K562 (cell line): ENCODE measurements at regions not wholly inside any gene's neighbourhood (a gene's known extent, or its start where the extent isn't known, plus 50 kb on each side); places are given as distances from the start of the nearest gene placed in this dataset.

Experiments used
- ATAC-seq: fragments of 200-7000 bp; cut with Tn5 transposase; 3 replicates; pipeline ENCODE4 v1.9.1; 2020; ENCODE audit warnings: moderate library complexity
- BruUV-seq: library from RNA; stranded (reverse); fragments of 400-500 nt; replicated peaks from 2 replicates; lab custom pipeline; 2021; lab: Mats Ljungman, UMichigan
- CTCF ChIA-PET: fragments of 300-600 bp; formaldehyde crosslinking; extraction: SDS; loops from one replicate; lab custom pipeline; 2021; ENCODE audit warnings: low intra/inter-chr PET ratio; lab: Yijun Ruan, JAX
- POLR2A ChIA-PET: fragments of 300-600, 350-650 bp; sonication (Branson Sonifier 250); formaldehyde crosslinking; extraction: SDS; loops from one replicate; lab custom pipeline; 2021; ENCODE audit warnings: antibody characterized with exemption, inconsistent platforms; lab: Yijun Ruan, JAX
- DNase-seq, 4 experiments: peaks; one replicate each; pipeline versions ENCODE4 v3.0.0 to v3.0.0-alpha.2; 2011 to 2018; ENCODE audit warnings: low spot score in 3 of 4, mixed read lengths in 3 of 4; ENCODE audit errors: extremely low read depth in 1 of 4
- FAIRE-seq: peaks from 2 replicates; lab custom pipeline; 2011; peaks lifted over from hg19 to GRCh38; lab: Jason Lieb, UNC
- H2AFZ ChIP-seq: 2 replicates; pipeline ENCODE4 v1.6.0; 2011; ENCODE audit warnings: low read depth, low read length, control low read depth, inconsistent platforms
- H3K27ac ChIP-seq: fragments of 200-600 bp; 3 replicates; pipeline ENCODE4 v1.8.0; 2011; ENCODE audit warnings: low read depth, mild to moderate bottlenecking, control low read depth, inconsistent platforms, low read length, moderate library complexity, mixed read lengths; ENCODE audit errors: extremely low read depth
- H3K27me3 ChIP-seq, 2 experiments: fragments of 300-600 bp in 1 of 2; 2 replicates in 1 of 2; 3 replicates in 1 of 2; pipeline versions ENCODE4 v1.6.0 to v1.8.0; 2011; ENCODE audit warnings: inconsistent platforms in 2 of 2, low read length in 2 of 2, mild to moderate bottlenecking in 1 of 2, mixed read lengths in 1 of 2, moderate library complexity in 1 of 2; ENCODE audit not compliant: control insufficient read depth in 2 of 2, insufficient read depth in 2 of 2
- H3K36me3 ChIP-seq: fragments of 300-600 bp; 3 replicates; pipeline ENCODE4 v1.8.0; 2011; ENCODE audit warnings: mild to moderate bottlenecking, low read length, inconsistent platforms; ENCODE audit not compliant: control insufficient read depth, insufficient read depth
- H3K4me1 ChIP-seq, 2 experiments: fragments of 200-600 bp in 1 of 2; replicated peaks in 1 of 2; 2 replicates in 1 of 2; 3 replicates in 1 of 2; pipeline versions ENCODE4 v1.5.1 to v1.8.0; 2011; ENCODE audit warnings: inconsistent platforms in 2 of 2, low read length in 2 of 2, mild to moderate bottlenecking in 1 of 2, mixed read lengths in 1 of 2, moderate library complexity in 1 of 2; ENCODE audit not compliant: control insufficient read depth in 2 of 2, insufficient read depth in 2 of 2
- H3K4me2 ChIP-seq: 2 replicates; pipeline ENCODE4 v1.6.1; 2011; ENCODE audit warnings: low read length, control low read depth, inconsistent platforms, mixed read lengths; ENCODE audit not compliant: insufficient read depth
- H3K4me3 ChIP-seq: fragments of 200-600 bp; sonication (generic), shearing (Covaris generic); 2 replicates; pipeline ENCODE4 v1.5.1; 2016; ENCODE audit warnings: control low read depth, inconsistent platforms
- H3K79me2 ChIP-seq: fragments of 200-600 bp; 3 replicates; pipeline ENCODE4 v1.8.0; 2011; ENCODE audit warnings: low read length, inconsistent platforms; ENCODE audit not compliant: control insufficient read depth, insufficient read depth
- H3K9ac ChIP-seq, 2 experiments: 2 replicates each; pipeline versions ENCODE4 v1.6.0 to v1.6.1; 2011; ENCODE audit warnings: low read depth in 2 of 2, low read length in 2 of 2, control low read depth in 1 of 2, inconsistent platforms in 1 of 2, mild to moderate bottlenecking in 1 of 2, mixed read lengths in 1 of 2; ENCODE audit not compliant: insufficient read depth in 1 of 2
- H3K9me1 ChIP-seq: one replicate; pipeline ENCODE4 v1.6.0; 2011; ENCODE audit warnings: inconsistent platforms, mild to moderate bottlenecking, low read length, moderate library complexity; ENCODE audit not compliant: control insufficient read depth, insufficient read depth
- H3K9me3 ChIP-seq: replicated peaks from 2 replicates; pipeline ENCODE4 v1.5.1; 2011; ENCODE audit warnings: low read depth, low read length, inconsistent platforms; ENCODE audit not compliant: control insufficient read depth, insufficient read depth
- H4K20me1 ChIP-seq: replicated peaks from 2 replicates; pipeline ENCODE4 v1.6.1; 2011; ENCODE audit warnings: low read length, inconsistent platforms, mixed read lengths; ENCODE audit not compliant: control insufficient read depth, insufficient read depth
- BHLHE40 ChIP-seq: IDR thresholded peaks from 2 replicates; pipeline ENCODE4 v1.6.1; 2011; ENCODE audit warnings: low read length, improper control_type of control experiment
- CBFB ChIP-seq: sonication (generic); formaldehyde crosslinking; IDR thresholded peaks from 2 replicates; pipeline ENCODE4 v1.4.0; 2020; ENCODE audit warnings: mild to moderate bottlenecking, missing genetic modification reagents
- MYBL2 ChIP-seq, 2 experiments: fragments of 450-650 bp in 1 of 2; sonication (generic) in 1 of 2; formaldehyde crosslinking in 1 of 2; IDR thresholded peaks; 2 replicates each; pipeline versions ENCODE4 v1.6.1 to v1.8.1; 2017 to 2022; ENCODE audit warnings: borderline replicate concordance in 1 of 2, inconsistent platforms in 1 of 2, low read depth in 1 of 2, mild to moderate bottlenecking in 1 of 2, missing genetic modification reagents in 1 of 2, moderate library complexity in 1 of 2
- PTTG1 ChIP-seq: fragments of 450-650 bp; IDR thresholded peaks from 2 replicates; pipeline ENCODE4 v1.6.1; 2016; ENCODE audit warnings: low read depth, mild to moderate bottlenecking, missing genetic modification characterization, missing compliant biosample characterization
- RFX7 ChIP-seq: fragments of 250-450 bp; sonication (Bioruptor Pico); IDR thresholded peaks from 2 replicates; pipeline ENCODE4 v1.5.1; 2021; ENCODE audit warnings: mild to moderate bottlenecking
- SREBF2 ChIP-seq: sonication (generic); formaldehyde crosslinking; IDR thresholded peaks from 2 replicates; pipeline ENCODE4 v1.4.0; 2020; ENCODE audit warnings: mild to moderate bottlenecking, missing genetic modification reagents
- TSC22D4 ChIP-seq: fragments of 450-650 bp; IDR thresholded peaks from 2 replicates; pipeline ENCODE4 v1.6.1; 2016; ENCODE audit warnings: missing genetic modification characterization, missing biosample characterization, control low read depth
- ZFP91 ChIP-seq: sonication (generic); formaldehyde crosslinking; IDR thresholded peaks from 2 replicates; pipeline ENCODE4 v1.8.0; 2022; ENCODE audit warnings: mild to moderate bottlenecking, missing genetic modification reagents
- ZNF445 ChIP-seq: fragments of 250-450 bp; sonication (Bioruptor Pico); IDR thresholded peaks from 2 replicates; pipeline ENCODE4 v1.4.0; 2020; ENCODE audit warnings: low read depth, mild to moderate bottlenecking, moderate library complexity
- ZNF551 ChIP-seq: fragments of 250-450 bp; sonication (Bioruptor Pico); IDR thresholded peaks from 2 replicates; pipeline ENCODE4 v1.5.0; 2021; ENCODE audit warnings: mild to moderate bottlenecking, moderate library complexity
- WGBS: fragments of 100-300 bp; shearing (Covaris generic); methylation state at CpG from one replicate; pipeline ENCODE4 v1.1.6; 2016; ENCODE audit warnings: low coverage, mixed read lengths; ENCODE audit not compliant: insufficient coverage; ENCODE audit errors: missing lambda C conversion rate; 5-methylcytosine and 5-hydroxymethylcytosine counted together
- in situ Hi-C: fragments of 300-500 bp; cut with MboI; formaldehyde crosslinking; loops from 4 replicates; pipeline ENCODE4 v1.15.0; 2018; ENCODE audit warnings: inconsistent platforms, mixed read lengths
- intact Hi-C: fragments of 100-400 bp; cut with micrococcal nuclease; formaldehyde crosslinking; loops from 2 replicates; pipeline ENCODE4 v1.14.2; 2022
- TF ChIP-seq, protein P1 (sequence below): sonication (generic); formaldehyde crosslinking; IDR thresholded peaks from 2 replicates; pipeline ENCODE4 v1.8.0; 2022; ENCODE audit warnings: mild to moderate bottlenecking, low read depth, missing genetic modification reagents
- TF ChIP-seq, protein P2 (sequence below): fragments of 200-800 bp; sonication (Bioruptor generic); IDR thresholded peaks from 2 replicates; pipeline ENCODE4 v1.6.1; 2017; ENCODE audit warnings: missing genetic modification characterization, missing compliant biosample characterization

- FAIRE-seq (no peak), DNase-seq (no peak), ATAC-seq (no peak)
- intact Hi-C loops (no loop called here), in situ Hi-C loops (no loop called here)
- Histone ChIP-seq H3K36me3 (no peaks in the 10 kb centered on the region), H3K27me3 (peaks cover 3 to 27% of the 10 kb centered on the region in 2 experiments; a peak in 3 of 5 replicates), H4K20me1 (no peaks in the 10 kb centered on the region), H3K9ac (no peak overlapping the region), H3K79me2 (no peaks in the 10 kb centered on the region), H2AFZ (no peak overlapping the region), H3K9me1 (no peaks in the 10 kb centered on the region), H3K4me3 (no peak overlapping the region), H3K9me3 (no peaks in the 10 kb centered on the region), H3K27ac (no peak overlapping the region), H3K4me1 (no peaks in the 10 kb centered on the region), H3K4me2 (no peak overlapping the region)
- TF ChIP-seq TSC22D4 (tag) (no peak), CBFB (no peak), MYBL2 (IDR thresholded peaks at IDR 0.05; ENCODE audit: low read depth) (no peak), MYBL2 (CRISPR knock-in tag; IDR thresholded peaks at IDR 0.05; ENCODE audit: borderline replicate concordance) (no peak), ZNF551 (CRISPR knock-in tag) (no peak), ZFP91 (CRISPR knock-in tag) (no peak), RFX7 (CRISPR knock-in tag) (no peak), BHLHE40 (no peak), SREBF2 (CRISPR knock-in tag) (no peak), ZNF445 (CRISPR knock-in tag) (no peak), PTTG1 (tag) (no peak)
- TF ChIP-seq, protein P1, sequence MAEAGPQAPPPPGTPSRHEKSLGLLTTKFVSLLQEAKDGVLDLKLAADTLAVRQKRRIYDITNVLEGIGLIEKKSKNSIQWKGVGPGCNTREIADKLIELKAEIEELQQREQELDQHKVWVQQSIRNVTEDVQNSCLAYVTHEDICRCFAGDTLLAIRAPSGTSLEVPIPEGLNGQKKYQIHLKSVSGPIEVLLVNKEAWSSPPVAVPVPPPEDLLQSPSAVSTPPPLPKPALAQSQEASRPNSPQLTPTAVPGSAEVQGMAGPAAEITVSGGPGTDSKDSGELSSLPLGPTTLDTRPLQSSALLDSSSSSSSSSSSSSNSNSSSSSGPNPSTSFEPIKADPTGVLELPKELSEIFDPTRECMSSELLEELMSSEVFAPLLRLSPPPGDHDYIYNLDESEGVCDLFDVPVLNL (CRISPR knock-in tag), result no peak
- TF ChIP-seq, protein P2, sequence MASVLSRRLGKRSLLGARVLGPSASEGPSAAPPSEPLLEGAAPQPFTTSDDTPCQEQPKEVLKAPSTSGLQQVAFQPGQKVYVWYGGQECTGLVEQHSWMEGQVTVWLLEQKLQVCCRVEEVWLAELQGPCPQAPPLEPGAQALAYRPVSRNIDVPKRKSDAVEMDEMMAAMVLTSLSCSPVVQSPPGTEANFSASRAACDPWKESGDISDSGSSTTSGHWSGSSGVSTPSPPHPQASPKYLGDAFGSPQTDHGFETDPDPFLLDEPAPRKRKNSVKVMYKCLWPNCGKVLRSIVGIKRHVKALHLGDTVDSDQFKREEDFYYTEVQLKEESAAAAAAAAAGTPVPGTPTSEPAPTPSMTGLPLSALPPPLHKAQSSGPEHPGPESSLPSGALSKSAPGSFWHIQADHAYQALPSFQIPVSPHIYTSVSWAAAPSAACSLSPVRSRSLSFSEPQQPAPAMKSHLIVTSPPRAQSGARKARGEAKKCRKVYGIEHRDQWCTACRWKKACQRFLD (CRISPR knock-in tag), result no peak
- ChIA-PET POLR2A (interaction anchor here (0.7 kb wide), 1 partner anchor 34 kb away, joined by 3 read pairs; no protein-coding TSS in a partner anchor), CTCF (no interaction called here)
- 0% methylated on average over 5 of the region's 5 CpGs for WGBS
- BruUV-seq, result no TSS peak
These were observed 137.8 kb downstream of the OAT start for GRCh38 chr10:124280916-124281315.
